NCI-H748 (cell line): ENCODE measurements at regions not wholly inside any gene's neighbourhood (a gene's known extent, or its start where the extent isn't known, plus 50 kb on each side); places are given as distances from the start of the nearest gene placed in this dataset.
A peak's percentile ranks its signal among the peaks of the same experiment; 100 is the strongest.
"Not testable (repeated sequence)": the region's sequence is repeated elsewhere in the genome, so short reads cannot be mapped to it uniquely, and the experiment has no call there.

Experiments
- DNase-seq: peaks from one replicate; lab custom pipeline; 2025; ENCODE audit not compliant: unreplicated experiment; lab: John Stamatoyannopoulos, UW

- DNase-seq: no peak
Observed at GRCh38 chr12:17015501-17015900, 409.5 kb upstream of the LMO3 start.

DNA sequence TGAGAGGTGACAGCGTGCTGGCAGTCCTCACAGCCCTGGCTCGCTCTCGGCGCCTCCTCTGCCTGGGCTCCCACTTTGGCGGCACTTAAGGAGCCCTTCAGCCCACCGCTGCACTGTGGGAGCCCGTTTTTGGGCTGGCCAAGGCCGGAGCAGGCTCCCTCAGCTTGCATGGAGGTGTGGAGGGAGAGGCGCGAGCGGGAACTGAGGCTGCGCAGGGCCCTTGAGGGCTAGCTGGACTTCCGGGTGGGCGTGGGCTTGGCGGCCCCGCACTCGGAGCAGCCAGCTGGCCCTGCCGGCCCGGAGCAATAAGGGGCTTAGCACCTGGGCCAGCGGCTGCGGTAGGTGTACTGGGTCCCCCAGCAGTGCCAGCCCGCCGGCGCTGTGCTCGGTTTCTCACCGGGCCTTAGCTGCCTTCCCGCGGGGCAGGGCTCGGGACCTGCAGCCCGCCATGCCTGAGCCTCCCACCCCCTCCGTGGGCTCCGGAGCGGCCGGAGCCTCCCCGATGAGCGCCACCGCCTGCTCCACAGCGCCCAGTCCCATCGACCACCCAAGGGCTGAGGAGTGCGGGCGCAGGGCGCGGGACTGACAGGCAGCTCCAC, 401.6 kb upstream of the LMO3 start:
- not testable (repeated sequence) for DNase-seq

DNA sequence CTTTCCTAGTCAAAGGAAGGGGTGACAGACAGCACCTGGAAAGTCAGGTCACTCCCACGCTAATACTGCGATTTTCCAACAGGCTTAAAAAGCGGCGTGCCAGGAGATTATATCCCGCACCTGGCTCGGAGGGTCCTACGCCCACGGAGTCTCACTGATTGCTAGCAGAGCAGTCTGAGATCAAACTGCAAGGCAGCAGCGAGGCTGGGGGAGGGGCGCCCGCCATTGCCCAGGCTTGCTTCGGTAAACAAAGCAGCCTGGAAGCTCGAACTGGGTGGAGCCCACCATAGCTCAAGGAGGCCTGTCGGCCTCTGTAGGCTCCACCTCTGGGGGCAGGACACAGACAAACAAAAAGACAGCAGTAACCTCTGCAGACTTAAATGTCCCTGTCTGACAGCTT, 392.6 kb upstream of the LMO3 start:
- not testable (repeated sequence) for DNase-seq

GRCh38 chr12:16984484-16984883, 378.5 kb upstream of the LMO3 start:
- no peak for DNase-seq

DNA sequence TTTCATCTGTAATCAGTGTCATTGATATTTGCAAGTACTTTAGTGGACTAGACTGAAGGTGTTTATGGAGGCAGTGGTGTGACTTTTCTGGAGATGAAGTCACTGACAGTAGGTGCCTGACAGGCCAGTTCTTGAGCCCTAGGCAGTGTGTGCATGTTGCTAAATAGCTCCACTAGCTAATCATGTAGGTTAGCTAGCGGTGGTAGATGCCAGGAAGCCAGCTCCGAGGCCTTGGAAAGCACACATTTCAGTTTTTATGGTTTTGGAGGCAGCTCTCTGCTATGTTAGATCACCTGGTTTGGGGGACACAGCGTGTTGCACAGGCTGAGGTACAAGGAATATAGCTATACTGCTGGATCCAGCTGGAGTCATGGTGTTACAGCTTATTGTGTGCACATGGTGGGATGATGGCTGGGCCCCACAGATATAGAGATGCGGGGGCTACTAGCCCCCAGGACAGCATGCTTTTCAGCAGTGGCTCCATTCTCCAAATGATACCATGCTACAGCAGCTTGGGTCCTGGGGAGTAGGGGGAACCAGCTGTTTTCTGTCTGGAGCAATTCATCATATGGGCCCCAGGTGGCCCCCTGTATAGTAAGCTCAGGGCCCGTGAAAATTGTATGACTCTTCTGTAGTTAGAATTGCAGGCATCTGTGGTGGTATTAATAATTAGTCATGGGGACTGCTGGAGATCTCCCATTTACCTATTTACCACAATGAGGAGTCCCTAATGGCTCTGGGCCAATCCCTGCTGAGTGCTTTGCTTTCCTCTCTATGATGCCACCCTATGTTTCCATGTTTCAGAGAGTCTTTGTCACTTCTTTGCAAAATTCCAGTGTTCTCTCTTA, 367.2 kb upstream of the LMO3 start:
- DNase-seq: no peak

GRCh38 chr12:16962889-16963288, 356.9 kb upstream of the LMO3 start:
- no peak for DNase-seq

DNA sequence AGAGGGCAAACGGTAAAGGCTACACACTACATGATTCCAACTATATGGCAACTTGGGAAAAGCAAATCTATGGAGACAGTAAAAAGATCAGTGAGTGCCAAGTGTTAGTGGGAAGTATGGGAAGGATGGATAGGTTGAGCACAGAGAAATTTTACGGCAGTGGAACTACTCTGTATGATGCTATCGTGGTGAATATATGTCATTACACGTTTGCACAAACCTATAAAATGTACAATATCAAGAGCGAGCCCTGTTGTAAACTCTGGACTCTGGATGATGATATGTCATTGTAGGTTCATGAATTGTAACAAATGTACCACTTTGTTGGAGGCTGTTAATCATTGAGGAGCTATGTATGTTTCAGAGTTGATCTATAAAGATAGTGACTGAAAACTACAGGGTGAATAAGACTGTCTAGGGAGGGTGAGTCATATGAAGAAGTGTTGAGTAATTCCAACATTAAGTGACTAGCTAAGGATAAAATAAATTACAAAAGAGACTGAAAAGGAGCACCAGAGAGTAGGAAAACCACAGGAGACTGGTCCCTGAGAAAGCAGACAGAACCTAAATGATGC, 349.2 kb upstream of the LMO3 start:
- DNase-seq: no peak

GRCh38 chr12:16949871-16950667, 344.1 kb upstream of the LMO3 start:
- DNase-seq: no peak

GRCh38 chr12:16949371-16949770, 343.4 kb upstream of the LMO3 start:
- peak; percentile 16 for DNase-seq

DNA sequence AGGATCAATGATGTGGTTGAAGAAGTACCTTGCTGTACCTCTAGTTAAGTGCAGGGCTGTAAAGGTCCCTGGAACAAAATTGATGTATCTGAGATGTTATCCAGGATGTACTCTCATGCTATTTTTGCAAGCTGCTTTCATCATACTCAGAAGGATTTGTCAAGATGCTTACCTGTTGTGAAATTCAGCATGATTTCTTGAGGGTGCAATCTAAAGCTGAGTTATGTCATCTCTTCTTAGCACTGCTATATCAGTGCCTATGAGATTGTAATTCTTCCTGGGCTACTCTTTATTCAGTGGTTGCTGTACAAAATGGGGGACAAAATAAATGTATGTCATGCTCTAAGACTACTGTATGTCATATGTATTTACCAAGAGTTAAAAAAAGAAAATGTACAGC, 340.7 kb upstream of the LMO3 start:
- no peak for DNase-seq

- DNase-seq: peak; percentile 87
Observed at GRCh38 chr12:16939871-16940306, 333.9 kb upstream of the LMO3 start.

DNA sequence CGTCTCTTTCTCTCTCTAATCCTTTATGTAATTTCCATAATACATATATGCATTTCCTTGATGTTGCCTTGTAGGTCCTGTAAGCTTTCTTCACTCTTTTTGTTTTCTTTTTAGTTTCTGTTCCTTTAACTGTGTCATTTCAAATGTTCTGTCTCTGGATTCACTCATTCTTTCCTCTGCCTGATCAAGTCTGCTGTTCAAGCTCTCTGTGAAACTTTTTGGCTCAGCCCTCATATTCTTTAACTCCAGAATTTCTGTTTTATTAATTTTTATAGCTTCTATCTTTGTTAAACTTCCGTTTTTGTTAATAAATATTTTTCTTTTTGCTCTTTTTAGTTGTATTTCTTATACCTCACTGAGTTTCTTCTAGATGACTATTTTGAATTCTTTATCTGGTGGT, 321.3 kb upstream of the LMO3 start:
- no peak for DNase-seq

- DNase-seq: peak; percentile 6
Observed at GRCh38 chr12:16920451-16920850, 314.5 kb upstream of the LMO3 start.

DNA sequence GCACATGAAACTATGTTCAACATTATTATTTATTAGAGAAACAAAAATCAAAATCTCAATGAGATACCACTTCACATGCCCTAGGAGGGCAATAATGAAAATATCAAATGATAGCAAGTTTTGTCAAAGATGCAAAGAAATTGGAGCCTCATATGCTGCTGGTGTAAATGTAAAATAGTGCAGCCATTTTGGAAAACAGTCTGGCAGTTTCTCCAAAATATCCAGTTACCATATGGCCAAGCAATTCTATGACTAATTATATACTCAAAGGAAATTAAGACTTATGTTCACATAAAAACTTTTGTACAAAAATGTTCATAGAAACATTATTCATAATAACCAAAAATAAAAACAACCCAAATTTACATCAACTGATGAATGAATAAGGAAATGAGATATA, 313.6 kb upstream of the LMO3 start:
- no peak for DNase-seq

DNA sequence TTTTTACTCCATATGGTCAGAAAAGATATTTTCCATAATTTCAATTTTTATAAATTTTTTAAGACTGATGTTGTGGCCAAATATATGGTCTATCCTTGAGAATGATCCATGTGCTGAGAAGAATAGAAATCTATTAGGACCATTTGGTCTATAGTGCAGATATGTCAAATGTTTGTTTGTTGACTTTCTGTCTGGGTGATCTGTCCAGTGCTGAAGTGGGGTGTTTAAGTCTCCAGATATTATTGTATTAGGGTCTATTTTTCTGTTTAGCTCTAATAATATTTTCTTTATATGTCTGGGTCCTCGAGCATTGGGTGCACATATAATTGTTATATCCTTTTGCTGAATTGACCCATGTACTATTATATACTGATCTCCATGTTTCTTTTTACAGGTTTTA, 308.9 kb upstream of the LMO3 start:
- DNase-seq: no peak

- no peak for DNase-seq
Observed at GRCh38 chr12:16913832-16914490, 308.0 kb upstream of the LMO3 start.

DNA sequence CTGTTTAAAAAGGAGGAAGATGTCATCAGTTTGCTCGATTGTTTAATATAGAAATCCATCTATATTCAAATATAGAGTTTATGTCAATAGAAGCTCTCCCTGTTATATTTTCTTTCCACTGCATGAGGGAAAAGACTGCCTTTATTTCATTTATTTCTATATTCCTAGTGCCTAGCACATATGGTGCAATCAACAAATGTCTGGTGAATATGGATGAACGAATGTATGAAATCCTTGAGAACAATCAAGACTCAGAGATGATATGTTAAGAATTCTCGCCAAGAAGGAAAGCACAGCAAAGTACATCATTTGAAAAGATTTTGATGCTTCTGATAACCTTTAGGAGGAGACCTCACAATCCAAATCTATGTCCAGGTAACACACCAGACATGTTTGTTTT, 296.0 kb upstream of the LMO3 start:
- DNase-seq: no peak

GRCh38 chr12:16893426-16893825, 287.5 kb upstream of the LMO3 start:
- DNase-seq: no peak

DNA sequence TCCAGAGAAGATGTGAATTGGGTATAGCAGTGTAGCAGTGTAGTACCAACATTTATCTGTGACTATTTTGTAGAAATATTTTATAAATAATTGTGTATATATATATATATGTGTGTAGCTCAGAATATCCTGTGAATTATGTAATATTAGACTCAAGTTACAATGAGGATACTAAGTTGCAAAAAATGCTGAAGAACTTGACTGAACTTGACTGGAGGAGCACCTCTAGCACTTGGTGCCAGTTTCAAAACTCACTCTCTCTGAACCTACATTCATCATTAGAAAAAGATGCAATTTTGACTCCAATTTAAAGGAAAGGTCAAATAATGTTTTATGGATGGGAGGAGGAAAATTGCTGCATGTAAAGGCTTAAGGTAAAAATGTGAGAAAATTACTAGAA, 285.7 kb upstream of the LMO3 start:
- DNase-seq: no peak

- no peak for DNase-seq
Observed at GRCh38 chr12:16884819-16885218, 278.9 kb upstream of the LMO3 start.

GRCh38 chr12:16884056-16884455, 278.1 kb upstream of the LMO3 start:
- DNase-seq: no peak
